ENCODE measurements at regions not wholly inside any gene's neighbourhood (a gene's known extent, or its start where the extent isn't known, plus 50 kb on each side); places are given as distances from the start of the nearest gene placed in this dataset.

- no peaks in the 10 kb centered on the region for H4K20me1 ChIP-seq (ENCODE audit: insufficient read depth)
- peak overlapping the region; percentile 85 for H3K27ac ChIP-seq (ENCODE audit: low read depth, low read length)
- DNase-seq (ENCODE audit: low read depth, low spot score) (no peak), ATAC-seq (no peak)
- peak overlapping the region; percentile 19; the same call in 1 of the 2 replicates for H3K9ac ChIP-seq (ENCODE audit: low read length)
- H3K4me2 ChIP-seq (ENCODE audit: low read length), result peak overlapping the region; percentile 7; the same call in 1 of the 2 replicates
- ChIA-PET POLR2A (interaction anchor here (0.7 to 1.4 kb wide), 6 partner anchors 8 to 29 kb away, joined by 3 to 4 read pairs (median 3); no protein-coding TSS in a partner anchor), CTCF (interaction anchor here (1.2 kb wide), 1 partner anchor 34 kb away, joined by 5 read pairs; no protein-coding TSS in a partner anchor), RAD21 (ENCODE audit: low non-redundant PET in 1 of 2, low total read pairs in 2 of 2, uncharacterized antibody in 2 of 2, unreplicated experiment in 2 of 2) (interaction anchor here in 1 of 2 experiments (0.6 kb wide), 1 partner anchor 10 kb away, joined by 3 read pairs; no protein-coding TSS in a partner anchor)
- H3K4me3 ChIP-seq (replicated peaks in 1 of 2; ENCODE audit: low read depth in 1 of 2, low read length in 2 of 2), result no peak overlapping the region
- H3K36me3 ChIP-seq (ENCODE audit: control insufficient read depth in 1 of 2, insufficient read depth in 2 of 2, low read length in 2 of 2), result peaks cover 0 to 51% of the 10 kb centered on the region in 2 experiments; a peak in 3 of 4 replicates
- no peaks in the 10 kb centered on the region for H3K9me3 ChIP-seq (ENCODE audit: control insufficient read depth in 1 of 2, insufficient read depth in 1 of 2, low read depth in 1 of 2, low read length in 2 of 2)
- TF ChIP-seq POLR2AphosphoS5 (IDR thresholded peaks at IDR 0.05; ENCODE audit: low read depth, low read length) (0 out of 2 replicates have a peak, but pooled peaks have one; percentile 4), ZFX (IDR thresholded peaks at IDR 0.05) (no peak)
- peaks cover 80 to 99% of the 10 kb centered on the region in 2 experiments for H3K4me1 ChIP-seq (ENCODE audit: control insufficient read depth in 1 of 2, insufficient read depth in 2 of 2, low read length in 2 of 2)
- intact Hi-C loops (cut with micrococcal nuclease), result no loop called here
- H3K27me3 ChIP-seq (ENCODE audit: insufficient read depth, low read length), result no peaks in the 10 kb centered on the region
- peaks cover 100% of the 10 kb centered on the region for H3K79me2 ChIP-seq (ENCODE audit: insufficient read depth, low read length)
- no peaks in the 10 kb centered on the region for H3K9me2 ChIP-seq (ENCODE audit: insufficient read depth)
- H2AFZ ChIP-seq (ENCODE audit: low read depth, low read length, poor library complexity, severe bottlenecking), result no peak overlapping the region
- TSS peak; percentile 50 for BruUV-seq (replicated peaks)
Observed at GRCh38 chr7:130930681-130931080, 196.7 kb upstream of the KLF14 start.

- POLR2A ChIA-PET, result interaction anchor here (1.0 kb wide), 1 partner anchor 20 kb away, joined by 4 read pairs; no protein-coding TSS in a partner anchor
- no peak for DNase-seq (ENCODE audit: low read depth, low spot score)
- Histone ChIP-seq H4K20me1 (ENCODE audit: insufficient read depth) (no peaks in the 10 kb centered on the region), H3K4me2 (ENCODE audit: low read length) (0 out of 2 replicates have a peak overlapping the region, but pooled peaks have one; percentile 2), H3K9me3 (ENCODE audit: control insufficient read depth in 1 of 2, insufficient read depth in 1 of 2, low read depth in 1 of 2, low read length in 2 of 2) (no peaks in the 10 kb centered on the region), H2AFZ (ENCODE audit: low read depth, low read length, poor library complexity, severe bottlenecking) (no peak overlapping the region), H3K4me3 (replicated peaks in 1 of 2; ENCODE audit: low read depth in 1 of 2, low read length in 2 of 2) (no peak overlapping the region), H3K9me2 (ENCODE audit: insufficient read depth) (no peaks in the 10 kb centered on the region), H3K79me2 (ENCODE audit: insufficient read depth, low read length) (peaks cover 100% of the 10 kb centered on the region), H3K36me3 (ENCODE audit: control insufficient read depth in 1 of 2, insufficient read depth in 2 of 2, low read length in 2 of 2) (peaks cover 0 to 55% of the 10 kb centered on the region in 2 experiments; a peak in 3 of 4 replicates), H3K9ac (ENCODE audit: low read length) (peak overlapping the region; percentile 19), H3K27ac (ENCODE audit: low read depth, low read length) (peak overlapping the region; percentile 85), H3K4me1 (ENCODE audit: control insufficient read depth in 1 of 2, insufficient read depth in 2 of 2, low read length in 2 of 2) (peaks cover 80 to 99% of the 10 kb centered on the region in 2 experiments), H3K27me3 (ENCODE audit: insufficient read depth, low read length) (no peaks in the 10 kb centered on the region)
- RAD21 ChIA-PET (ENCODE audit: low non-redundant PET in 1 of 2, low total read pairs in 2 of 2, uncharacterized antibody in 2 of 2, unreplicated experiment in 2 of 2), result no interaction called here
- no peak for ATAC-seq
- CTCF ChIA-PET, result interaction anchor here (0.9 kb wide), 1 partner anchor 34 kb away, joined by 3 read pairs; no protein-coding TSS in a partner anchor
- BruUV-seq (replicated peaks), result no TSS peak
- intact Hi-C loops (cut with micrococcal nuclease), result no loop called here
- TF ChIP-seq MAX (IDR thresholded peaks at IDR 0.05), result no peak
- TF ChIP-seq SRF (IDR thresholded peaks at IDR 0.05; ENCODE audit: low read depth), result 0 out of 2 replicates have a peak, but pooled peaks have one; percentile 14
Observed at GRCh38 chr7:130931423-130931822, 197.4 kb upstream of the KLF14 start.
